HUES48 (cell line): ENCODE measurements at regions not wholly inside any gene's neighbourhood (a gene's known extent, or its start where the extent isn't known, plus 50 kb on each side); places are given as distances from the start of the nearest gene placed in this dataset.
"Not testable (repeated sequence)": the region's sequence is repeated elsewhere in the genome, so short reads cannot be mapped to it uniquely, and the experiment has no call there.

ENCODE experiments used
- H3K27ac ChIP-seq: one replicate; pipeline ENCODE4 v1.7.0; 2013; ENCODE audit warnings: low read depth, low read length, inconsistent platforms
- H3K27me3 ChIP-seq: 2 replicates; pipeline ENCODE4 v1.6.1; 2013; ENCODE audit warnings: mild to moderate bottlenecking, low read length; ENCODE audit not compliant: control insufficient read depth, insufficient read depth
- H3K36me3 ChIP-seq: 2 replicates; pipeline ENCODE4 v1.6.1; 2013; ENCODE audit warnings: low read length; ENCODE audit not compliant: control insufficient read depth, insufficient read depth
- H3K4me1 ChIP-seq: 2 replicates; pipeline ENCODE4 v1.6.1; 2013; ENCODE audit warnings: mild to moderate bottlenecking, low read length; ENCODE audit not compliant: control insufficient read depth, insufficient read depth
- H3K4me3 ChIP-seq: 2 replicates; pipeline ENCODE4 v1.5.1; 2013; ENCODE audit warnings: mild to moderate bottlenecking, low read depth, low read length
- H3K9ac ChIP-seq: 2 replicates; pipeline ENCODE4 v1.6.1; 2013; ENCODE audit warnings: mild to moderate bottlenecking, low read depth, low read length, moderate library complexity
- H3K9me3 ChIP-seq: 2 replicates; pipeline ENCODE4 v1.6.1; 2013; ENCODE audit warnings: low read length; ENCODE audit not compliant: control insufficient read depth, insufficient read depth

- H3K9me3 ChIP-seq, result no peaks in the 10 kb centered on the region
- H3K9ac ChIP-seq, result no peak overlapping the region
- H3K36me3 ChIP-seq, result no peaks in the 10 kb centered on the region
- no peaks in the 10 kb centered on the region for H3K4me1 ChIP-seq
- H3K4me3 ChIP-seq, result no peak overlapping the region
- no peak overlapping the region for H3K27ac ChIP-seq
- H3K27me3 ChIP-seq, result no peaks in the 10 kb centered on the region
These were observed 1242.6 kb downstream of the DIAPH3 start for GRCh38 chr13:58921129-58921528.

- H3K4me1 ChIP-seq, result peaks cover 7% of the 10 kb centered on the region; the same call in 1 of the 2 replicates
- H3K27me3 ChIP-seq, result no peaks in the 10 kb centered on the region
- H3K27ac ChIP-seq, result no peak overlapping the region
- H3K36me3 ChIP-seq, result no peaks in the 10 kb centered on the region
- H3K4me3 ChIP-seq, result no peak overlapping the region
- H3K9me3 ChIP-seq, result no peaks in the 10 kb centered on the region
- H3K9ac ChIP-seq, result no peak overlapping the region
These were observed 1236.9 kb downstream of the DIAPH3 start for GRCh38 chr13:58926858-58927257.

- H3K36me3 ChIP-seq, result no peaks in the 10 kb centered on the region
- H3K9me3 ChIP-seq, result no peaks in the 10 kb centered on the region; the same call in 1 of the 2 replicates
- H3K4me3 ChIP-seq, result peak overlapping the region; percentile 35; the same call in 1 of the 2 replicates
- peaks cover 35% of the 10 kb centered on the region for H3K4me1 ChIP-seq
- no peaks in the 10 kb centered on the region for H3K27me3 ChIP-seq
- no peak overlapping the region for H3K9ac ChIP-seq
- peak overlapping the region; percentile 67 for H3K27ac ChIP-seq
These were observed 1230.3 kb downstream of the DIAPH3 start for GRCh38 chr13:58933475-58933874.

GRCh38 chr13:58935689-58936088 lies 1228.0 kb downstream of the DIAPH3 start:
- Histone ChIP-seq H3K4me3 (no peak overlapping the region), H3K36me3 (no peaks in the 10 kb centered on the region), H3K9ac (no peak overlapping the region), H3K27me3 (no peaks in the 10 kb centered on the region), H3K9me3 (no peaks in the 10 kb centered on the region; the same call in 1 of the 2 replicates), H3K27ac (no peak overlapping the region), H3K4me1 (peaks cover 29% of the 10 kb centered on the region)

GRCh38 chr13:58946274-58946673 lies 1217.5 kb downstream of the DIAPH3 start:
- Histone ChIP-seq H3K4me1 (no peaks in the 10 kb centered on the region), H3K9me3 (peaks cover 40% of the 10 kb centered on the region), H3K4me3 (no peak overlapping the region), H3K27ac (no peak overlapping the region), H3K27me3 (no peaks in the 10 kb centered on the region), H3K36me3 (no peaks in the 10 kb centered on the region), H3K9ac (no peak overlapping the region)

- Histone ChIP-seq H3K9ac (no peak overlapping the region), H3K4me1 (no peaks in the 10 kb centered on the region), H3K27ac (no peak overlapping the region), H3K9me3 (peaks cover 51% of the 10 kb centered on the region), H3K4me3 (no peak overlapping the region; the same call in 1 of the 2 replicates), H3K36me3 (no peaks in the 10 kb centered on the region), H3K27me3 (no peaks in the 10 kb centered on the region)
These were observed 1214.1 kb downstream of the DIAPH3 start for GRCh38 chr13:58949646-58950045.

- H3K36me3 ChIP-seq, result no peaks in the 10 kb centered on the region
- peaks cover 46% of the 10 kb centered on the region for H3K9me3 ChIP-seq
- no peaks in the 10 kb centered on the region for H3K4me1 ChIP-seq
- H3K9ac ChIP-seq, result no peak overlapping the region
- H3K27ac ChIP-seq, result no peak overlapping the region
- H3K4me3 ChIP-seq, result no peak overlapping the region
- H3K27me3 ChIP-seq, result no peaks in the 10 kb centered on the region
These were observed 1212.8 kb downstream of the DIAPH3 start for GRCh38 chr13:58950911-58951310.

- Histone ChIP-seq H3K36me3 (no peaks in the 10 kb centered on the region), H3K4me3 (no peak overlapping the region), H3K4me1 (no peaks in the 10 kb centered on the region), H3K27me3 (no peaks in the 10 kb centered on the region), H3K27ac (no peak overlapping the region), H3K9ac (no peak overlapping the region), H3K9me3 (peaks cover 35% of the 10 kb centered on the region)
These were observed 1210.1 kb downstream of the DIAPH3 start for GRCh38 chr13:58953638-58954037.

GRCh38 chr13:58955546-58956385 lies 1208.0 kb downstream of the DIAPH3 start:
- H3K4me3 ChIP-seq, result no peak overlapping the region
- H3K27me3 ChIP-seq, result no peaks in the 10 kb centered on the region
- no peak overlapping the region for H3K9ac ChIP-seq
- peaks cover 16% of the 10 kb centered on the region for H3K9me3 ChIP-seq
- no peak overlapping the region for H3K27ac ChIP-seq
- H3K4me1 ChIP-seq, result no peaks in the 10 kb centered on the region
- H3K36me3 ChIP-seq, result no peaks in the 10 kb centered on the region

GRCh38 chr13:58958097-58958496 lies 1205.6 kb downstream of the DIAPH3 start:
- not testable (repeated sequence) for H3K9ac ChIP-seq, H3K27ac ChIP-seq, H3K27me3 ChIP-seq, H3K4me3 ChIP-seq, H3K9me3 ChIP-seq, H3K4me1 ChIP-seq, H3K36me3 ChIP-seq

- H3K4me3 ChIP-seq, result no peak overlapping the region
- H3K9ac ChIP-seq, result no peak overlapping the region
- no peaks in the 10 kb centered on the region for H3K27me3 ChIP-seq
- H3K4me1 ChIP-seq, result no peaks in the 10 kb centered on the region
- H3K9me3 ChIP-seq, result no peaks in the 10 kb centered on the region
- no peaks in the 10 kb centered on the region for H3K36me3 ChIP-seq
- H3K27ac ChIP-seq, result no peak overlapping the region
These were observed 1202.8 kb downstream of the DIAPH3 start for GRCh38 chr13:58960888-58961287.
